Neural cell (in vitro differentiated cells): ENCODE measurements at regions not wholly inside any gene's neighbourhood (a gene's known extent, or its start where the extent isn't known, plus 50 kb on each side); places are given as distances from the start of the nearest gene placed in this dataset.

Experiments
- H2AFZ ChIP-seq: fragments of 200-600, 300-800 bp; sonication (generic), shearing (Covaris generic); 2 replicates; pipeline ENCODE4 v1.6.0; 2014; ENCODE audit warnings: low read depth, mild to moderate bottlenecking, antibody characterized with exemption, low read length, moderate library complexity
- H3F3A ChIP-seq: fragments of 200-600 bp; shearing (Covaris generic); 2 replicates; pipeline ENCODE4 v1.6.1; 2016; ENCODE audit warnings: mild to moderate bottlenecking, moderate library complexity, mixed read lengths, antibody characterized with exemption, low read length; ENCODE audit not compliant: insufficient read depth, poor library complexity, severe bottlenecking
- H3K27ac ChIP-seq: fragments of 200-600, 300-800 bp; sonication (generic), shearing (Covaris generic); 2 replicates; pipeline ENCODE4 v1.5.1; 2014; ENCODE audit warnings: mild to moderate bottlenecking, low read length, moderate library complexity
- H3K27me3 ChIP-seq: fragments of 300-800, 200-600 bp; sonication (generic), shearing (Covaris generic); 2 replicates; pipeline ENCODE4 v1.6.0; 2014; ENCODE audit warnings: mild to moderate bottlenecking, low read depth, low read length, moderate library complexity; ENCODE audit not compliant: insufficient read depth
- H3K36me3 ChIP-seq: fragments of 300-800, 200-600 bp; sonication (generic), shearing (Covaris generic); 2 replicates; pipeline ENCODE4 v1.5.1; 2014; ENCODE audit warnings: mild to moderate bottlenecking, antibody characterized with exemption, low read length, moderate library complexity; ENCODE audit not compliant: insufficient read depth
- H3K4me2 ChIP-seq: fragments of 300-800, 200-600 bp; sonication (generic), shearing (Covaris generic); 2 replicates; pipeline ENCODE4 v1.6.0; 2014; ENCODE audit warnings: mild to moderate bottlenecking, low read length
- H3K4me3 ChIP-seq: fragments of 300-800, 200-600 bp; sonication (generic), shearing (Covaris generic); 2 replicates; pipeline ENCODE4 v1.5.1; 2014; ENCODE audit warnings: mild to moderate bottlenecking, low read length, moderate library complexity
- H3K79me2 ChIP-seq: fragments of 200-600 bp; shearing (Covaris generic); replicated peaks from 2 replicates; pipeline ENCODE4 v1.6.0; 2014; ENCODE audit warnings: mild to moderate bottlenecking, low read length, moderate library complexity; ENCODE audit not compliant: insufficient read depth
- H3K9ac ChIP-seq: fragments of 300-800, 200-600 bp; sonication (generic), shearing (Covaris generic); 2 replicates; pipeline ENCODE4 v1.6.1; 2016; ENCODE audit warnings: mild to moderate bottlenecking, low read length, mixed read lengths
- H3K9me2 ChIP-seq: fragments of 200-600 bp; shearing (Covaris generic); 2 replicates; pipeline ENCODE4 v1.6.1; 2016; ENCODE audit warnings: mild to moderate bottlenecking, low read length, mixed read lengths; ENCODE audit not compliant: insufficient read depth
- H3K9me3 ChIP-seq: fragments of 200-600, 300-800 bp; sonication (generic), shearing (Covaris generic); 2 replicates; pipeline ENCODE4 v1.6.1; 2016; ENCODE audit warnings: mild to moderate bottlenecking, mixed run types, low read length, moderate library complexity, mixed read lengths
- H4K20me1 ChIP-seq: fragments of 200-600 bp; shearing (Covaris generic); 2 replicates; pipeline ENCODE4 v1.6.1; 2016; ENCODE audit warnings: mild to moderate bottlenecking, mixed run types; ENCODE audit not compliant: insufficient read depth
- EP300 ChIP-seq: fragments of 450-650 bp; conservative IDR thresholded peaks from 2 replicates; pipeline ENCODE4 v1.6.1; 2014; ENCODE audit warnings: antibody characterized with exemption, mild to moderate bottlenecking, moderate library complexity; ENCODE audit not compliant: poor library complexity, severe bottlenecking
- EZH2 ChIP-seq: fragments of 200-600, 300-800 bp; shearing (Covaris generic), sonication (generic); IDR thresholded peaks from 2 replicates; pipeline ENCODE4 v1.6.1; 2014; ENCODE audit warnings: antibody characterized with exemption, low read length, borderline replicate concordance, mild to moderate bottlenecking; ENCODE audit not compliant: insufficient read depth, poor library complexity, severe bottlenecking
- MXI1 ChIP-seq: fragments of 450-650 bp; conservative IDR thresholded peaks from 2 replicates; pipeline ENCODE4 v1.6.1; 2014; ENCODE audit warnings: antibody characterized with exemption, mild to moderate bottlenecking; ENCODE audit not compliant: poor library complexity, severe bottlenecking
- POLR2AphosphoS5 ChIP-seq: IDR thresholded peaks from 2 replicates; pipeline ENCODE4 v1.6.1; 2012
- RAD21 ChIP-seq: fragments of 450-650 bp; conservative IDR thresholded peaks from 2 replicates; pipeline ENCODE4 v1.6.1; 2014; ENCODE audit warnings: antibody characterized with exemption, mild to moderate bottlenecking, moderate library complexity
- SMC3 ChIP-seq: fragments of 450-650 bp; conservative IDR thresholded peaks from 2 replicates; pipeline ENCODE4 v1.6.1; 2014; ENCODE audit warnings: antibody characterized with exemption, mild to moderate bottlenecking, moderate library complexity; ENCODE audit not compliant: poor library complexity
- TAF1 ChIP-seq: IDR thresholded peaks from 2 replicates; pipeline ENCODE4 v1.6.1; 2012; ENCODE audit warnings: low read depth
- TF ChIP-seq, protein P1 (sequence below): IDR thresholded peaks from 2 replicates; pipeline ENCODE4 v1.6.1; 2012; ENCODE audit warnings: borderline replicate concordance
- TF ChIP-seq, protein P2 (sequence below): fragments of 450-650 bp; IDR thresholded peaks from 2 replicates; pipeline ENCODE4 v1.5.1; 2014; ENCODE audit warnings: antibody characterized with exemption, mild to moderate bottlenecking, moderate library complexity; ENCODE audit not compliant: poor library complexity, severe bottlenecking

GRCh38 chr15:53251523-53251922, 461.4 kb upstream of the ONECUT1 start:
- Histone ChIP-seq H3K36me3 (no peaks in the 10 kb centered on the region), H3K4me3 (no peak overlapping the region), H3K9me2 (no peaks in the 10 kb centered on the region), H3K9ac (no peak overlapping the region), H3K27me3 (no peaks in the 10 kb centered on the region), H3K79me2 (no peaks in the 10 kb centered on the region), H3K4me2 (no peak overlapping the region), H3F3A (no peaks in the 10 kb centered on the region), H3K9me3 (no peaks in the 10 kb centered on the region), H2AFZ (no peak overlapping the region), H4K20me1 (no peaks in the 10 kb centered on the region), H3K27ac (no peak overlapping the region)
- TF ChIP-seq, protein P1, sequence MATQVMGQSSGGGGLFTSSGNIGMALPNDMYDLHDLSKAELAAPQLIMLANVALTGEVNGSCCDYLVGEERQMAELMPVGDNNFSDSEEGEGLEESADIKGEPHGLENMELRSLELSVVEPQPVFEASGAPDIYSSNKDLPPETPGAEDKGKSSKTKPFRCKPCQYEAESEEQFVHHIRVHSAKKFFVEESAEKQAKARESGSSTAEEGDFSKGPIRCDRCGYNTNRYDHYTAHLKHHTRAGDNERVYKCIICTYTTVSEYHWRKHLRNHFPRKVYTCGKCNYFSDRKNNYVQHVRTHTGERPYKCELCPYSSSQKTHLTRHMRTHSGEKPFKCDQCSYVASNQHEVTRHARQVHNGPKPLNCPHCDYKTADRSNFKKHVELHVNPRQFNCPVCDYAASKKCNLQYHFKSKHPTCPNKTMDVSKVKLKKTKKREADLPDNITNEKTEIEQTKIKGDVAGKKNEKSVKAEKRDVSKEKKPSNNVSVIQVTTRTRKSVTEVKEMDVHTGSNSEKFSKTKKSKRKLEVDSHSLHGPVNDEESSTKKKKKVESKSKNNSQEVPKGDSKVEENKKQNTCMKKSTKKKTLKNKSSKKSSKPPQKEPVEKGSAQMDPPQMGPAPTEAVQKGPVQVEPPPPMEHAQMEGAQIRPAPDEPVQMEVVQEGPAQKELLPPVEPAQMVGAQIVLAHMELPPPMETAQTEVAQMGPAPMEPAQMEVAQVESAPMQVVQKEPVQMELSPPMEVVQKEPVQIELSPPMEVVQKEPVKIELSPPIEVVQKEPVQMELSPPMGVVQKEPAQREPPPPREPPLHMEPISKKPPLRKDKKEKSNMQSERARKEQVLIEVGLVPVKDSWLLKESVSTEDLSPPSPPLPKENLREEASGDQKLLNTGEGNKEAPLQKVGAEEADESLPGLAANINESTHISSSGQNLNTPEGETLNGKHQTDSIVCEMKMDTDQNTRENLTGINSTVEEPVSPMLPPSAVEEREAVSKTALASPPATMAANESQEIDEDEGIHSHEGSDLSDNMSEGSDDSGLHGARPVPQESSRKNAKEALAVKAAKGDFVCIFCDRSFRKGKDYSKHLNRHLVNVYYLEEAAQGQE: no peak
- TF ChIP-seq EZH2 (no peak), RAD21 (no peak), TAF1 (no peak), SMC3 (no peak)
- TF ChIP-seq, protein P2, sequence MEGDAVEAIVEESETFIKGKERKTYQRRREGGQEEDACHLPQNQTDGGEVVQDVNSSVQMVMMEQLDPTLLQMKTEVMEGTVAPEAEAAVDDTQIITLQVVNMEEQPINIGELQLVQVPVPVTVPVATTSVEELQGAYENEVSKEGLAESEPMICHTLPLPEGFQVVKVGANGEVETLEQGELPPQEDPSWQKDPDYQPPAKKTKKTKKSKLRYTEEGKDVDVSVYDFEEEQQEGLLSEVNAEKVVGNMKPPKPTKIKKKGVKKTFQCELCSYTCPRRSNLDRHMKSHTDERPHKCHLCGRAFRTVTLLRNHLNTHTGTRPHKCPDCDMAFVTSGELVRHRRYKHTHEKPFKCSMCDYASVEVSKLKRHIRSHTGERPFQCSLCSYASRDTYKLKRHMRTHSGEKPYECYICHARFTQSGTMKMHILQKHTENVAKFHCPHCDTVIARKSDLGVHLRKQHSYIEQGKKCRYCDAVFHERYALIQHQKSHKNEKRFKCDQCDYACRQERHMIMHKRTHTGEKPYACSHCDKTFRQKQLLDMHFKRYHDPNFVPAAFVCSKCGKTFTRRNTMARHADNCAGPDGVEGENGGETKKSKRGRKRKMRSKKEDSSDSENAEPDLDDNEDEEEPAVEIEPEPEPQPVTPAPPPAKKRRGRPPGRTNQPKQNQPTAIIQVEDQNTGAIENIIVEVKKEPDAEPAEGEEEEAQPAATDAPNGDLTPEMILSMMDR: no peak

DNA sequence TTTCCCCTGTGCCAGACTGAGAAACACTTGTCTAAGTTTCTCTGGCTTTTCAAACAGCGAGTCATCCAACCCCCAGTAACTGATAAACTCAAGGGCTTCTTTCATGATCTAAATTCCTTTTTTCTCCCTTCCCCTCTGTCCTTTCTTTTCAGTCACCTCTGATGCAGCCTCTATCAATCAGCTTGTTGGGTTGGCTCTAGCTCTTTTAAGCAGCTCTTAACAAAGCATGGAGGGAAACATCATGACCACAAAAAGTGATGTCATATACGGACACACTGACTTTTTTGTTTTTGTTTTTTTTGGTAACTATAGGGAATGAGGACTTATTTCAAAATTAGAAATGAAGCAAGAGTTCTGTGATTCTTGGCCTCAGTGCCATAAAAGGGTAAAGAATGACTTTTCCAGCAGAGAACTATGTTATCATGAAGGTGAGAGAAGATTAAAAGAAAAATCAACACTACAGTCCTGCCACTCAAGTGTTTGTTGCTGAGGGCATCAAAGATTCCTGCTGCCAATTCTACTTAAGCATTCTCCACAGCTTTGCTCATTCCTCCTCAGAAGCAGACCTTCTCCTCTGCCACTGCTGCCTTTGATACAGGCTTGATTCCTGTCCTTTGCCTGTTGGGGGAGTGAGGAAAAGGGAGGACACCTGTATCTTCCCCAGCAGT, 457.0 kb upstream of the ONECUT1 start:
- Histone ChIP-seq H3F3A (no peaks in the 10 kb centered on the region), H3K27me3 (no peaks in the 10 kb centered on the region), H2AFZ (no peak overlapping the region), H3K9ac (no peak overlapping the region), H3K9me3 (no peaks in the 10 kb centered on the region), H3K4me2 (no peak overlapping the region), H3K27ac (no peak overlapping the region), H3K9me2 (no peaks in the 10 kb centered on the region), H3K4me3 (no peak overlapping the region), H4K20me1 (no peaks in the 10 kb centered on the region), H3K36me3 (no peaks in the 10 kb centered on the region), H3K79me2 (no peaks in the 10 kb centered on the region)
- no peak for TF ChIP-seq TAF1
- no peak for TF ChIP-seq EP300
- no peak for TF ChIP-seq POLR2AphosphoS5
- no peak for TF ChIP-seq RAD21
- no peak for TF ChIP-seq MXI1
- TF ChIP-seq, protein P1: no peak
- TF ChIP-seq, protein P2: no peak
- TF ChIP-seq SMC3: no peak
- TF ChIP-seq EZH2: no peak
